Jurkat, Clone E6-1 (cell line): ENCODE measurements at regions not wholly inside any gene's neighbourhood (a gene's known extent, or its start where the extent isn't known, plus 50 kb on each side); places are given as distances from the start of the nearest gene placed in this dataset.

Experiments
- DNase-seq: peaks from one replicate; pipeline ENCODE4 v3.0.0-alpha.2; 2011; ENCODE audit warnings: low read depth, low spot score
- H3K4me3 ChIP-seq: 2 replicates; pipeline ENCODE4 v1.5.1; 2011; ENCODE audit warnings: mild to moderate bottlenecking, low read length, control low read depth, moderate library complexity

- DNase-seq: peak; percentile 27
- no peak overlapping the region for H3K4me3 ChIP-seq
Observed at GRCh38 chr13:103140001-103140671, 73.9 kb upstream of the SLC10A2 start.

DNA sequence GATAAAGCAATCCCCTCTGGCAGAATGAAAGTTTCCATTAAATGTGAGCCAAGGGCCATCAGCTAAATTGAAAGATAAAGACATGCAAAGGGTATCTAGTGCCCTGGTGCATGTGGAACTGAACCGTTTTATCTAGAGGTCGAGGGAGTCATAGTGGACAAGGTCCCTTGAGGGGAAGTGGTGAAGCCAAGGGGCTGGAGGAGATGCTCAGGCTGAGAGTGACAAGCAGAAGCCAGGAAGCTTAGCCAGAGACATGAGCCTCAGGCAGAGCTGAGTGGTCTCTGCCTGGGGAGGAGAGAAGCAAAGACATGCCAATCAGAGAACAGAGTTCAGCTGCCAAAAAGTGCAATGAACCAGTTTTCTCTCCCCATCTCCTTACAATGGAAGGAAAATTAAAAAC is 68.1 kb upstream of the SLC10A2 start:
- DNase-seq: no peak
- H3K4me3 ChIP-seq: no peak overlapping the region

DNA sequence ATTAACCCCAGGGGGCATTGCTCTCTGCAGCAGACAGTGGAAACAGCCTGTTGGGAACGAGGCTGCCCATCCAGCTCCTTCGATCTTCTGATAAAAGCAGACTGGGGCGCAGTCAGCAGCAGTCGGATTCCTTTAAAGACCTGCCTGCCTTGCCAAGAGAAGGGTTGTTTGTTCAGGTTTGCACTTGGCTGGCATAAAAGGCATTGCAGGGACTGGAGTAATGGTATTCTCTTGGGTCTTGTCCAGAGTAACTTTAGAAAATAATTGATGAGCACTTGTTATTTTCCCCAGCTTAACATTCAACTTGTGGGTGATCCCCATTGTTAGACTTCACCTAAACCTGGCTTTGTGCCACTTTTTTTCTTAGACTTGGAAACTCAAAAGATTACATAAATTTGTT is 67.3 kb upstream of the SLC10A2 start:
- H3K4me3 ChIP-seq: no peak overlapping the region
- DNase-seq: no peak

- H3K4me3 ChIP-seq: no peak overlapping the region
- DNase-seq: no peak
Observed at GRCh38 chr13:103130681-103131210, 64.5 kb upstream of the SLC10A2 start.

GRCh38 chr13:103130146-103130545 is 63.9 kb upstream of the SLC10A2 start:
- H3K4me3 ChIP-seq: no peak overlapping the region
- no peak for DNase-seq
